ENCODE measurements at regions not wholly inside any gene's neighbourhood (a gene's known extent, or its start where the extent isn't known, plus 50 kb on each side); places are given as distances from the start of the nearest gene placed in this dataset.
"Not testable (repeated sequence)": the region's sequence is repeated elsewhere in the genome, so short reads cannot be mapped to it uniquely, and the experiment has no call there.

DNA sequence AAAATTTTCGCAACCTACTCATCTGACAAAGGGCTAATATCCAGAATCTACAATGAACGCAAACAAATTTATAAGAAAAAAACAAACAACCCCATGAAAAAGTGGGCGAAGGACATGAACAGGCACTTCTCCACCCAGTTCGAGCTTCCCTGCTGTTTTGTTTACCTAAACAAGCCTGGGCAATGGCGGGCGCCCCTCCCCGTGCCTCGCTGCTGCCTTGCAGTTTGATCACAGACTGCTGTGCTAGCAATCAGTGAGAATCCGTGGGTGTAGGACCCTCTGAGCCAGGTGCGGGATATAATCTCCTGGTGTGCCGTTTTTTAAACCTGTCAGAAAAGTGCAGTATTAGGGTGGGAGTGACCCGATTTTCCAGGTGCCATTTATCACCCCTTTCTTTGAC lies 111.4 kb upstream of the UBQLN2 start:
- TF ChIP-seq, protein P1, sequence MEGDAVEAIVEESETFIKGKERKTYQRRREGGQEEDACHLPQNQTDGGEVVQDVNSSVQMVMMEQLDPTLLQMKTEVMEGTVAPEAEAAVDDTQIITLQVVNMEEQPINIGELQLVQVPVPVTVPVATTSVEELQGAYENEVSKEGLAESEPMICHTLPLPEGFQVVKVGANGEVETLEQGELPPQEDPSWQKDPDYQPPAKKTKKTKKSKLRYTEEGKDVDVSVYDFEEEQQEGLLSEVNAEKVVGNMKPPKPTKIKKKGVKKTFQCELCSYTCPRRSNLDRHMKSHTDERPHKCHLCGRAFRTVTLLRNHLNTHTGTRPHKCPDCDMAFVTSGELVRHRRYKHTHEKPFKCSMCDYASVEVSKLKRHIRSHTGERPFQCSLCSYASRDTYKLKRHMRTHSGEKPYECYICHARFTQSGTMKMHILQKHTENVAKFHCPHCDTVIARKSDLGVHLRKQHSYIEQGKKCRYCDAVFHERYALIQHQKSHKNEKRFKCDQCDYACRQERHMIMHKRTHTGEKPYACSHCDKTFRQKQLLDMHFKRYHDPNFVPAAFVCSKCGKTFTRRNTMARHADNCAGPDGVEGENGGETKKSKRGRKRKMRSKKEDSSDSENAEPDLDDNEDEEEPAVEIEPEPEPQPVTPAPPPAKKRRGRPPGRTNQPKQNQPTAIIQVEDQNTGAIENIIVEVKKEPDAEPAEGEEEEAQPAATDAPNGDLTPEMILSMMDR (conservative IDR thresholded peaks at IDR 0.05; ENCODE audit: low read length): not testable (repeated sequence)
- TF ChIP-seq EZH2phosphoT487 (IDR thresholded peaks at IDR 0.05; ENCODE audit: borderline replicate concordance, low read depth, low read length): not testable (repeated sequence)
